ENCODE measurements at regions not wholly inside any gene's neighbourhood (a gene's known extent, or its start where the extent isn't known, plus 50 kb on each side); places are given as distances from the start of the nearest gene placed in this dataset.

- TF ChIP-seq CTCF (optimal IDR thresholded peaks at IDR 0.05 in 1 of 3, IDR thresholded peaks at IDR 0.05 in 1 of 3, conservative IDR thresholded peaks at IDR 0.05 in 1 of 3; ENCODE audit: extremely low read depth in 1 of 3, insufficient read depth in 2 of 3, low read length in 3 of 3) (no peak), EZH2 (IDR thresholded peaks at IDR 0.05; ENCODE audit: low read length) (no peak)
Measured at GRCh38 chr13:76825430-76825829, 60.8 kb downstream of the KCTD12 start.
